Tibial artery (tissue), 4 donors: ENCODE measurements at regions not wholly inside any gene's neighbourhood (a gene's known extent, or its start where the extent isn't known, plus 50 kb on each side); places are given as distances from the start of the nearest gene placed in this dataset.

Experiments used
- DNase-seq, 2 donors: peaks; one replicate each; pipeline ENCODE4 v3.0.0-alpha.2; 2019
- H3K27ac ChIP-seq, 2 donors: fragments of 200-600 bp; sonication (generic) in 1 of 2; 1 replicate in 1 of 2; 2 replicates in 1 of 2; pipeline ENCODE4 v1.5.1; 2018 to 2019; ENCODE audit warnings: mild to moderate bottlenecking in 1 of 2
- H3K27me3 ChIP-seq, 2 donors: fragments of 200-600 bp; sonication (generic) in 1 of 2; one replicate each; pipeline versions ENCODE4 v1.5.1 to v1.6.0; 2016 to 2019
- H3K36me3 ChIP-seq, 3 donors: fragments of 200-600 bp; sonication (generic) in 2 of 3; one replicate each; pipeline ENCODE4 v1.5.1; 2016 to 2019; ENCODE audit warnings: mild to moderate bottlenecking in 2 of 3
- H3K4me1 ChIP-seq, 4 donors: fragments of 200-600 bp; sonication (generic) in 2 of 4; 1 replicate in 3 of 4; 2 replicates in 1 of 4; pipeline ENCODE4 v1.5.1; 2016 to 2019
- H3K4me3 ChIP-seq, 2 donors: fragments of 200-600 bp; sonication (generic) in 1 of 2; 1 replicate in 1 of 2; 2 replicates in 1 of 2; pipeline ENCODE4 v1.5.1; 2018 to 2019; ENCODE audit warnings: mild to moderate bottlenecking in 2 of 2
- H3K9me3 ChIP-seq, 3 donors: fragments of 200-600 bp; sonication (generic) in 1 of 3; one replicate each; pipeline ENCODE4 v1.5.1; 2016 to 2019
- intact Hi-C: fragments of 100-400 bp; cut with DNase I; formaldehyde crosslinking; loops from one replicate; pipeline ENCODE4 v1.15.0; 2023; ENCODE audit warnings: low total_unique reads
- TF ChIP-seq, protein P1 (sequence below), 2 experiments: fragments of 200-600 bp in 1 of 2; fragments of 450-650 bp in 1 of 2; IDR thresholded peaks; one replicate each; pipeline ENCODE4 v1.5.1; 2017 to 2019; ENCODE audit warnings: antibody characterized with exemption in 2 of 2, mild to moderate bottlenecking in 1 of 2, moderate library complexity in 1 of 2

DNA sequence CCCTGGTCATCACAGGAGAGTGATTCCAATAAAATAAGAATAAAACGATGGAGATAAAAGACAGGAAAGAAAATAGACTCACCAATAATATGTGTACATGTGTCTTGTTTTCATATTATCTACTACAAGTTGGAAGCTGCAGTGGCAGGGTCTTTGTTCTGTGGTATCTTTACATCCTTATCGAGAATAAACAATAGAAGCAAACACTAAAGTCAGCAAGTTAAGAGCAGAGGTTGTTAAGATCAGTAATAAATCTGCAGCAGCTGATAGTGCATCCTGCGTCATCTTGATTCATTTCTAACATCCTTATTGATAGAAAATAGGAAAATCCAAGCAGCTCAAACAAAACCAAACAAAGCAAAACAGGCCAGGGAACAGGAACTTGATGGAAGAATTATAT, 107.4 kb downstream of the RPS29 start:
- H3K27ac ChIP-seq = no peak overlapping the region
- peaks cover 0 to 9% (median 0%) of the 10 kb centered on the region in 3 donors for H3K9me3 ChIP-seq
- H3K27me3 ChIP-seq = no peaks in the 10 kb centered on the region
- H3K4me1 ChIP-seq = no peaks in the 10 kb centered on the region
- intact Hi-C loops = no loop called here
- DNase-seq = no peak
- H3K36me3 ChIP-seq = no peaks in the 10 kb centered on the region
- H3K4me3 ChIP-seq = no peak overlapping the region
- TF ChIP-seq, protein P1, sequence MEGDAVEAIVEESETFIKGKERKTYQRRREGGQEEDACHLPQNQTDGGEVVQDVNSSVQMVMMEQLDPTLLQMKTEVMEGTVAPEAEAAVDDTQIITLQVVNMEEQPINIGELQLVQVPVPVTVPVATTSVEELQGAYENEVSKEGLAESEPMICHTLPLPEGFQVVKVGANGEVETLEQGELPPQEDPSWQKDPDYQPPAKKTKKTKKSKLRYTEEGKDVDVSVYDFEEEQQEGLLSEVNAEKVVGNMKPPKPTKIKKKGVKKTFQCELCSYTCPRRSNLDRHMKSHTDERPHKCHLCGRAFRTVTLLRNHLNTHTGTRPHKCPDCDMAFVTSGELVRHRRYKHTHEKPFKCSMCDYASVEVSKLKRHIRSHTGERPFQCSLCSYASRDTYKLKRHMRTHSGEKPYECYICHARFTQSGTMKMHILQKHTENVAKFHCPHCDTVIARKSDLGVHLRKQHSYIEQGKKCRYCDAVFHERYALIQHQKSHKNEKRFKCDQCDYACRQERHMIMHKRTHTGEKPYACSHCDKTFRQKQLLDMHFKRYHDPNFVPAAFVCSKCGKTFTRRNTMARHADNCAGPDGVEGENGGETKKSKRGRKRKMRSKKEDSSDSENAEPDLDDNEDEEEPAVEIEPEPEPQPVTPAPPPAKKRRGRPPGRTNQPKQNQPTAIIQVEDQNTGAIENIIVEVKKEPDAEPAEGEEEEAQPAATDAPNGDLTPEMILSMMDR (IDR thresholded peaks at IDR 0.05) = no peak

DNA sequence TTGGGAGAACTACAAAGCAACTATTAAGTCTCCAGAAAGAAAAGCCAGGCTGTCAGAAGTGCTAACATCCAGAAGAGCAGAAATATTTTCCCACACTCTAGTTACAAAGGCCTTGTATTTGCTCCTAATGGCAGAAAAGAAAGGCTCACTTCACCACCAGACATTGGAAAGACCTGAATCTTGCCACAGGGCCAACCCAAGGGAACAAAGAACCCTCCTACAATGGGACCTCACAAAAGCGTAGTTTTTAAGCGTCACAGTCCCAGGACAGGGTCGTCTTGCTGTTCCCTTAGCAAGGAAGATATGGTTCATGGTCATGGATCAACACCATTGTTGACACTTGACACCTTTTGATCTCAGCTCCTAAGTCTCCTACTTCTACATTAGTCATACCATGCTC, 119.1 kb downstream of the RPS29 start:
- Histone ChIP-seq H3K4me1 (peaks cover 0 to 7% (median 0%) of the 10 kb centered on the region in 4 donors), H3K27ac (no peak overlapping the region), H3K4me3 (no peak overlapping the region), H3K9me3 (no peaks in the 10 kb centered on the region), H3K36me3 (no peaks in the 10 kb centered on the region), H3K27me3 (no peaks in the 10 kb centered on the region)
- TF ChIP-seq, protein P1 (IDR thresholded peaks at IDR 0.05) = no peak
- intact Hi-C loops = no loop called here
- no peak for DNase-seq

- H3K4me3 ChIP-seq = no peak overlapping the region
- TF ChIP-seq, protein P1 (IDR thresholded peaks at IDR 0.05) = no peak
- no peak overlapping the region for H3K27ac ChIP-seq
- no peaks in the 10 kb centered on the region for H3K36me3 ChIP-seq
- no peaks in the 10 kb centered on the region for H3K27me3 ChIP-seq
- intact Hi-C loops = no loop called here
- no peak for DNase-seq
- no peaks in the 10 kb centered on the region for H3K9me3 ChIP-seq
- H3K4me1 ChIP-seq = peaks cover 0 to 7% (median 0%) of the 10 kb centered on the region in 4 donors
These were observed 121.3 kb downstream of the RPS29 start for GRCh38 chr14:49464885-49465284.

GRCh38 chr14:49463146-49463545, 123.0 kb downstream of the RPS29 start:
- intact Hi-C loops = no loop called here

GRCh38 chr14:49461529-49462401, 124.4 kb downstream of the RPS29 start:
- intact Hi-C loops = no loop called here
- H3K4me3 ChIP-seq = no peak overlapping the region
- H3K4me1 ChIP-seq = peaks cover 0 to 7% (median 0%) of the 10 kb centered on the region in 4 donors
- TF ChIP-seq, protein P1 (IDR thresholded peaks at IDR 0.05) = peak; percentile 34 to 53
- H3K9me3 ChIP-seq = no peaks in the 10 kb centered on the region
- H3K27ac ChIP-seq = no peak overlapping the region
- peak in 1 of 2 donors; percentile 31 for DNase-seq
- H3K36me3 ChIP-seq = no peaks in the 10 kb centered on the region
- no peaks in the 10 kb centered on the region for H3K27me3 ChIP-seq

More at GRCh38 chr14:49463146-49463545, 123.0 kb downstream of the RPS29 start:
- Histone ChIP-seq H3K4me1 (peaks cover 0 to 7% (median 0%) of the 10 kb centered on the region in 4 donors), H3K27ac (no peak overlapping the region), H3K27me3 (no peaks in the 10 kb centered on the region), H3K36me3 (no peaks in the 10 kb centered on the region), H3K9me3 (no peaks in the 10 kb centered on the region), H3K4me3 (no peak overlapping the region)
- TF ChIP-seq, protein P1 (IDR thresholded peaks at IDR 0.05) = no peak
- no peak for DNase-seq
